ENCODE measurements at regions not wholly inside any gene's neighbourhood (a gene's known extent, or its start where the extent isn't known, plus 50 kb on each side); places are given as distances from the start of the nearest gene placed in this dataset.

DNA sequence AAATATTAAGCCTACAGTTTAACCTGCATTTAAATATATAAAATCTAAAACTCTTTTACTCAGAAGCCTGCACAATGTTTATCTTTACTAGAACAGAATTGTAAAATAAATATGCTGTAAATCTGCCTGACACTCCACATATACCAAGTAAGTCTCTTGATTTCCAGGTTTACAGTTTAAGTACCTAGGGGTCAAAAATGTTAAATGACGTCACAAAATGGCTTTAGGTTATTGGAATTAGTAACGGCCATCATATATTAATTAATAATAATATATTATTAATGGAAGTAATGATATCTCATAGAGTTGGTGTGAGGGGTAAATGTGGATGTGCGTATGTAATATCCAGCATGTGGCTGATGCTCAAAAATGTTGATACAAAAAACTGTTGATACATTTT is 114.8 kb upstream of the ANO5 start:
- POLR2A ChIA-PET (ENCODE audit: low non-redundant PET) = no interaction called here
- DNase-seq (ENCODE audit: low spot score) = no peak
- no peak overlapping the region for H3K27ac ChIP-seq
- CTCF ChIA-PET = no interaction called here
- TF ChIP-seq, protein P1, sequence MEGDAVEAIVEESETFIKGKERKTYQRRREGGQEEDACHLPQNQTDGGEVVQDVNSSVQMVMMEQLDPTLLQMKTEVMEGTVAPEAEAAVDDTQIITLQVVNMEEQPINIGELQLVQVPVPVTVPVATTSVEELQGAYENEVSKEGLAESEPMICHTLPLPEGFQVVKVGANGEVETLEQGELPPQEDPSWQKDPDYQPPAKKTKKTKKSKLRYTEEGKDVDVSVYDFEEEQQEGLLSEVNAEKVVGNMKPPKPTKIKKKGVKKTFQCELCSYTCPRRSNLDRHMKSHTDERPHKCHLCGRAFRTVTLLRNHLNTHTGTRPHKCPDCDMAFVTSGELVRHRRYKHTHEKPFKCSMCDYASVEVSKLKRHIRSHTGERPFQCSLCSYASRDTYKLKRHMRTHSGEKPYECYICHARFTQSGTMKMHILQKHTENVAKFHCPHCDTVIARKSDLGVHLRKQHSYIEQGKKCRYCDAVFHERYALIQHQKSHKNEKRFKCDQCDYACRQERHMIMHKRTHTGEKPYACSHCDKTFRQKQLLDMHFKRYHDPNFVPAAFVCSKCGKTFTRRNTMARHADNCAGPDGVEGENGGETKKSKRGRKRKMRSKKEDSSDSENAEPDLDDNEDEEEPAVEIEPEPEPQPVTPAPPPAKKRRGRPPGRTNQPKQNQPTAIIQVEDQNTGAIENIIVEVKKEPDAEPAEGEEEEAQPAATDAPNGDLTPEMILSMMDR (conservative IDR thresholded peaks at IDR 0.05; ENCODE audit: low read depth) = no peak

DNA sequence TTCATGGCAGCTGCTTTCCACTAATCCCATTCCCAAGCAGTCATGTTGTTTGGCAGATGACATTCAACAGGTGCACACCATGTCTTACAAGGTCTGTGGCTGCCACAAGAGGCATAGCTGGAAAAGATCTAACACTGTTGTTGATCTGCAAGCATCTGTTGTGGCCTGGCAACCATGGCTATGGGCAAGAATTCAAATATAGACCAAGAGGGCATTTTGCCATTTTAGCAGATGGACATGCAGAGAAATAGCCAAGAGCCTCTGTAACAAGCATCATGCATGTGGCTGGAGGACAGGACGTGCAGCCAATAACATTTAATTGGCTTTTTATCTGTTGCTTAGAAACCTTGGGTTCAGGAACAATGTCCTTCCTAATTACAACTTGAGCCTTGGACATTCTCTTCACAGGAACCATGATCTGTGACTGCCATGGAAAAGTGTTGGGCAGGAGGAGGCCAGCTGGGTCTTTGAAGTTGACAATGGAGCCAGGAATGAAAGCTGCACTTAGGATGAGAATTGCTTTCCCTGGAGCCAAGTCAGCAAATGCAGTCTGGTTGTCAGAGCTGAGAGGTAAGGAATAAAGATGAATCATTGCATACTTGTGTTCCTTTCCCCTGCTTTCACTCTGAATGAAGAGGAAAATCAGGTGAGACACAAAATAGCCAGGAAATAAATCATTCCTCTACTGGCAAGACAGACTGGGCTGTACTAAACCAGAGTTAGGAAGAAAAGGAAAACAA is 113.6 kb upstream of the ANO5 start:
- TF ChIP-seq, protein P1 (conservative IDR thresholded peaks at IDR 0.05; ENCODE audit: low read depth) = no peak
- no peak for DNase-seq (ENCODE audit: low spot score)
- ChIA-PET POLR2A (ENCODE audit: low non-redundant PET) (no interaction called here), CTCF (no interaction called here)
- H3K27ac ChIP-seq = no peak overlapping the region

DNA sequence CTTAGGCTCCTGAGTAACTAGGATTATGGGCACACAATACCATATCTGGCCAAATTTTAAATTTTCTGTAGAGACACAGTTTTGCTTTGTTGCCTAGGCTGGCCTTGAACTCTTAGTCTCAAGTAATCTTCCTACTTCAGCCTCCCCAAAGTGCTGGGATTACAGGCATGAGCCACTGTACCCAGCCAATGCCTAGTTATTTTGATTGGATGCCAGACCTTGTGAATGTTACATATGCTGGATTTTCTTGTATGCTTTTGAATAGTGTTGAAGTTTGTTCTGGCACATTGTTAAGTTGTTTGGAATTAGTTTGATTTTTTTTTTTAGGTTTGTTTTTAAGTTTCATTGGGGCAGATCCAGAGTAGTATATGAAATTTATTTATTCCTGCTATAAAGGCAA is 110.7 kb upstream of the ANO5 start:
- POLR2A ChIA-PET (ENCODE audit: low non-redundant PET) = no interaction called here
- DNase-seq (ENCODE audit: low spot score) = no peak
- CTCF ChIA-PET = no interaction called here
- TF ChIP-seq, protein P1 (conservative IDR thresholded peaks at IDR 0.05; ENCODE audit: low read depth) = no peak
- no peak overlapping the region for H3K27ac ChIP-seq

- ChIA-PET CTCF (no interaction called here), POLR2A (ENCODE audit: low non-redundant PET) (no interaction called here)
- DNase-seq (ENCODE audit: low spot score) = no peak
- H3K27ac ChIP-seq = no peak overlapping the region
- TF ChIP-seq, protein P1 (conservative IDR thresholded peaks at IDR 0.05; ENCODE audit: low read depth) = no peak
These were observed 110.1 kb upstream of the ANO5 start for GRCh38 chr11:22082788-22083187.

DNA sequence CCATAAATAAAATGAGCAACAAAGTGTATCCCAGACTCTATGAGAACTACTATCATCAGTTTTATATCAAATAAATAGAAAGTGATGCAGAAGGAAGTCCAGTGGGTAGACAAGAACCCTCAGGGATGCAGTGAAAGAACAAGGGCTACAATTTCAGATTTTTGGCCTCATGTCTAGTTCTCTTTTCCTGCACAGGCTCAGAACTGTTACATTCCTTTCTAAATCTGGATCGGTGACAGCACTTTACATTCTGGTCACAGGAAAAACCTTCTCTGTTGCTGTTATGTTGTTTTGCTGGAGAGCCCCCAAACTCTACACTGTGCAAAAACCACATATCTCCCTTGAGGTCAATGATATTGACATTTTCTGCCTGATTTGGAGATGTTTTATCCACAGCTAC is 108.8 kb upstream of the ANO5 start:
- TF ChIP-seq, protein P1 (conservative IDR thresholded peaks at IDR 0.05; ENCODE audit: low read depth) = no peak
- CTCF ChIA-PET = no interaction called here
- POLR2A ChIA-PET (ENCODE audit: low non-redundant PET) = no interaction called here
- no peak for DNase-seq (ENCODE audit: low spot score)
- no peak overlapping the region for H3K27ac ChIP-seq

- POLR2A ChIA-PET (ENCODE audit: low non-redundant PET) = no interaction called here
- CTCF ChIA-PET = no interaction called here
- H3K27ac ChIP-seq = no peak overlapping the region
- no peak for DNase-seq (ENCODE audit: low spot score)
- TF ChIP-seq, protein P1 (conservative IDR thresholded peaks at IDR 0.05; ENCODE audit: low read depth) = no peak
These were observed 108.3 kb upstream of the ANO5 start for GRCh38 chr11:22084564-22084963.

Measured in RWPE1 (cell line).